ENCODE measurements at regions not wholly inside any gene's neighbourhood (a gene's known extent, or its start where the extent isn't known, plus 50 kb on each side); places are given as distances from the start of the nearest gene placed in this dataset.

- TF ChIP-seq CTCF (IDR thresholded peaks at IDR 0.05; ENCODE audit: low read length), result no peak
- no peak for TF ChIP-seq EZH2 (IDR thresholded peaks at IDR 0.05; ENCODE audit: borderline replicate concordance, low read length)
Observed at GRCh38 chr7:123275036-123275753, 75.4 kb upstream of the SLC13A1 start.

All from OCI-LY1 (cell line).